ENCODE measurements at regions not wholly inside any gene's neighbourhood (a gene's known extent, or its start where the extent isn't known, plus 50 kb on each side); places are given as distances from the start of the nearest gene placed in this dataset.

DNA sequence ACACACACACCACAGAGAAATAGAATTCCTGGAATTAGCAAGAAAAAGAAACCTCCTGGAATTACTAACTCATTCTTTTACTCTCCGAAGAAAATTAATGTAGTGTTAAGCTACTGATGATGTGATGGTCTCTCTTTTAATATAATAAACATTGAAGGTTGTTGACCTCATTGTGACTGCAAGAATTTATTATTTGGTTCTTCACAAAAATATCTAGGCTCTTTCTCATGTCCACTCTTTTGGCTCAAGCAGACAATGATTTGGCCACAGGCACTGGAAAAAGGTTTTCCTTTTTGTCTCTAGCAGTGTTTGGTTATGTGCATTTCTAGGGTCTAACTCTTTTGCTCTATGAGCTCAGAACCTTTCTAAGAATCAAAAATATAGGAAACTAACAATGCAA lies 811.9 kb downstream of the TENT5A start:
- H3K9me3 ChIP-seq (ENCODE audit: insufficient read depth, low read length): no peaks in the 10 kb centered on the region
- no peak overlapping the region for H3K9ac ChIP-seq (ENCODE audit: low read length)
- no peak overlapping the region for H3K4me3 ChIP-seq (ENCODE audit: low read length)
- H3K27ac ChIP-seq (ENCODE audit: low read length): no peak overlapping the region
- H4K20me1 ChIP-seq (ENCODE audit: insufficient read depth, low read length): no peaks in the 10 kb centered on the region
- TF ChIP-seq, protein P1, sequence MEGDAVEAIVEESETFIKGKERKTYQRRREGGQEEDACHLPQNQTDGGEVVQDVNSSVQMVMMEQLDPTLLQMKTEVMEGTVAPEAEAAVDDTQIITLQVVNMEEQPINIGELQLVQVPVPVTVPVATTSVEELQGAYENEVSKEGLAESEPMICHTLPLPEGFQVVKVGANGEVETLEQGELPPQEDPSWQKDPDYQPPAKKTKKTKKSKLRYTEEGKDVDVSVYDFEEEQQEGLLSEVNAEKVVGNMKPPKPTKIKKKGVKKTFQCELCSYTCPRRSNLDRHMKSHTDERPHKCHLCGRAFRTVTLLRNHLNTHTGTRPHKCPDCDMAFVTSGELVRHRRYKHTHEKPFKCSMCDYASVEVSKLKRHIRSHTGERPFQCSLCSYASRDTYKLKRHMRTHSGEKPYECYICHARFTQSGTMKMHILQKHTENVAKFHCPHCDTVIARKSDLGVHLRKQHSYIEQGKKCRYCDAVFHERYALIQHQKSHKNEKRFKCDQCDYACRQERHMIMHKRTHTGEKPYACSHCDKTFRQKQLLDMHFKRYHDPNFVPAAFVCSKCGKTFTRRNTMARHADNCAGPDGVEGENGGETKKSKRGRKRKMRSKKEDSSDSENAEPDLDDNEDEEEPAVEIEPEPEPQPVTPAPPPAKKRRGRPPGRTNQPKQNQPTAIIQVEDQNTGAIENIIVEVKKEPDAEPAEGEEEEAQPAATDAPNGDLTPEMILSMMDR (IDR thresholded peaks at IDR 0.05; ENCODE audit: low read depth, low read length): no peak
- no peak for TF ChIP-seq EZH2phosphoT487 (IDR thresholded peaks at IDR 0.05; ENCODE audit: low read depth)
- no peak overlapping the region for H3K4me2 ChIP-seq (ENCODE audit: low read length)
- no peaks in the 10 kb centered on the region for H3K4me1 ChIP-seq (ENCODE audit: low read length)
- no peaks in the 10 kb centered on the region for H3K36me3 ChIP-seq (replicated peaks; ENCODE audit: low read depth, low read length)
- no peaks in the 10 kb centered on the region for H3K79me2 ChIP-seq (ENCODE audit: low read length)
- no peaks in the 10 kb centered on the region for H3K27me3 ChIP-seq (ENCODE audit: low read depth, low read length)
- H2AFZ ChIP-seq (ENCODE audit: low read depth, low read length): no peak overlapping the region

DNA sequence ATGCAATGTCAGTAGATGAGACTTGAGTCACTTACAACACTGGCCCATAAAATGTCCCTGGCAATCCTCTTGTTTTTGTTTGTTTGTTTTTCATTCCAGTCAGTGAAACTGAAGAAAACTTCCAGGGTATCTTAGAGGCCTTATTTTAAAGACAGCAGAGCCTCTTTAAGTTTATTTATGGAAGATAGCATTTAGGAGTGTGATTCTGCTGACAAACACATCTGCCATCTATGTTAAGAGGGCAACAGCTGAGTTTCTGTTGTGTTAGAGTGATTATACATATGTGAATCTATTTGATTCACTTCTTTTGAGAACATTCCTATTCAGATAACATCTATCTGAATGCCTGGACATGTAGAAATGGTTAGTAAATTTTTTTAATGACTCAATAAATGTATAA lies 812.6 kb downstream of the TENT5A start:
- no peak overlapping the region for H2AFZ ChIP-seq (ENCODE audit: low read depth, low read length)
- no peaks in the 10 kb centered on the region for H3K4me1 ChIP-seq (ENCODE audit: low read length)
- no peaks in the 10 kb centered on the region for H3K27me3 ChIP-seq (ENCODE audit: low read depth, low read length)
- H4K20me1 ChIP-seq (ENCODE audit: insufficient read depth, low read length): no peaks in the 10 kb centered on the region
- H3K79me2 ChIP-seq (ENCODE audit: low read length): no peaks in the 10 kb centered on the region
- H3K36me3 ChIP-seq (replicated peaks; ENCODE audit: low read depth, low read length): no peaks in the 10 kb centered on the region
- H3K4me3 ChIP-seq (ENCODE audit: low read length): no peak overlapping the region
- H3K4me2 ChIP-seq (ENCODE audit: low read length): no peak overlapping the region
- H3K9ac ChIP-seq (ENCODE audit: low read length): no peak overlapping the region
- no peak for TF ChIP-seq EZH2phosphoT487 (IDR thresholded peaks at IDR 0.05; ENCODE audit: low read depth)
- TF ChIP-seq, protein P1 (IDR thresholded peaks at IDR 0.05; ENCODE audit: low read depth, low read length): no peak
- no peak overlapping the region for H3K27ac ChIP-seq (ENCODE audit: low read length)
- no peaks in the 10 kb centered on the region for H3K9me3 ChIP-seq (ENCODE audit: insufficient read depth, low read length)

DNA sequence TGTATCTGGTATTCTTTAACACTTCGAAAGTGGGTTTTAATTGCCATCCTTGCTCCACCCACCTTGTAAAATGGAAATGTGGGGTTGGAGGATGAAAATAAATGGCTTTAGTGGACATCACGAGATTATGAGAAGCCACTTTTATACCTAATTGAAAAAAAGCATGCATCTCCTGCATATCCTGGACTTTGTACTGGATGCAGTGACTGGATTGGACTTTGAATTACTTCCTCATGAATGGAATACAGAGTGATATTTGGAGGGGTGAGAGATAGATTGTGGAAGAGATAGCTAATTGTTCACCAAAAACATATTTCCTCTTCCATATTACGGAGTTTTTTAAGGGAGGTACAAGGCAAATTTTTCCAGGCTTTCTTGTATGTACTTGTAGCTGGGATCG lies 813.0 kb downstream of the TENT5A start:
- Histone ChIP-seq H3K79me2 (ENCODE audit: low read length) (no peaks in the 10 kb centered on the region), H3K9ac (ENCODE audit: low read length) (no peak overlapping the region), H3K9me3 (ENCODE audit: insufficient read depth, low read length) (no peaks in the 10 kb centered on the region), H3K27ac (ENCODE audit: low read length) (no peak overlapping the region), H3K4me3 (ENCODE audit: low read length) (no peak overlapping the region), H2AFZ (ENCODE audit: low read depth, low read length) (no peak overlapping the region; the same call in 1 of the 2 replicates), H3K4me1 (ENCODE audit: low read length) (no peaks in the 10 kb centered on the region), H3K36me3 (replicated peaks; ENCODE audit: low read depth, low read length) (no peaks in the 10 kb centered on the region), H3K27me3 (ENCODE audit: low read depth, low read length) (no peaks in the 10 kb centered on the region), H3K4me2 (ENCODE audit: low read length) (no peak overlapping the region), H4K20me1 (ENCODE audit: insufficient read depth, low read length) (no peaks in the 10 kb centered on the region)
- no peak for TF ChIP-seq EZH2phosphoT487 (IDR thresholded peaks at IDR 0.05; ENCODE audit: low read depth)

DNA sequence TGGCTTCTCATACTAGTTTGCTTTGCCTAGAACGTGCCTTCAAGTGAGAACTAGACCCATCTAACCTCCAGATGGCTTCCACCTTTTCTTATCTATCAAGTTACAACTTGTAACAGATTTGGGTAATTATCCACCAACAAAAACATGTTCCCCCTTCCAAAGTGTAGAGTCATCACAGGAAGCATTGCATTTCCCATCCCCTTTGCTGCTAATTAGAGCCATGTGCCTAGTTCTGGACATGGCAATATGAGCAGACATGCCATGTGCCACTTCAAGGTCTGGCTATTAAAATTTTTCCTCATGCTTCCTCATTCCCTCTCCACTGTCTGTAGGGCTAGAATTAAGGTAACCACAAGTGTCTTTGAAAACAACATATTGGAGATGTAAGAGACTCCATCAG lies 814.4 kb downstream of the TENT5A start:
- Histone ChIP-seq H3K79me2 (ENCODE audit: low read length) (no peaks in the 10 kb centered on the region), H3K4me1 (ENCODE audit: low read length) (no peaks in the 10 kb centered on the region), H3K4me3 (ENCODE audit: low read length) (no peak overlapping the region), H3K36me3 (replicated peaks; ENCODE audit: low read depth, low read length) (no peaks in the 10 kb centered on the region), H3K27ac (ENCODE audit: low read length) (no peak overlapping the region), H3K4me2 (ENCODE audit: low read length) (no peak overlapping the region), H4K20me1 (ENCODE audit: insufficient read depth, low read length) (no peaks in the 10 kb centered on the region), H2AFZ (ENCODE audit: low read depth, low read length) (no peak overlapping the region), H3K27me3 (ENCODE audit: low read depth, low read length) (no peaks in the 10 kb centered on the region), H3K9me3 (ENCODE audit: insufficient read depth, low read length) (no peaks in the 10 kb centered on the region), H3K9ac (ENCODE audit: low read length) (no peak overlapping the region)
- no peak for TF ChIP-seq EZH2phosphoT487 (IDR thresholded peaks at IDR 0.05; ENCODE audit: low read depth)
- TF ChIP-seq, protein P1 (IDR thresholded peaks at IDR 0.05; ENCODE audit: low read depth, low read length): no peak

DNA sequence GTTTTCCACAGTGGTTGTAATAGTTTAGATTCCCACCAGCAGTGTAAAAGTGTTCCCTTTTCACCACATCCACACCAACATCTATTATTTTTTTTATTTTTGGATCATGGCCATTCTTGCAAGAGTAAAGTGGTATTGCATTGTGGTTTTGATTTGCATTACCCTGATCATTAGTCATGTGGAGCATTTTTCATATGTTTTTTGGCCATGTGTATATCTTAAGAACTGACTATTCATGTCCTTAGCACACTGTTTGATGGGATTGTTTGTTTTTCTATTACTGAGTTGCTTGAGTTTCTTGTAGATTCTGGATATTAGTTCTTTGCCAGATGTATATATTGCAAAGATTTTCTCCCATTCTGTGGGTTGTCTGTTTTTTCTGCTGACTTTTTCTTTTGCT lies 820.1 kb downstream of the TENT5A start:
- no peak overlapping the region for H3K9ac ChIP-seq (ENCODE audit: low read length)
- no peak overlapping the region for H3K4me2 ChIP-seq (ENCODE audit: low read length)
- no peaks in the 10 kb centered on the region for H3K27me3 ChIP-seq (ENCODE audit: low read depth, low read length)

More for the DNA sequence above, 820.1 kb downstream of the TENT5A start:
- no peaks in the 10 kb centered on the region for H3K4me1 ChIP-seq (ENCODE audit: low read length)
- no peaks in the 10 kb centered on the region for H3K36me3 ChIP-seq (replicated peaks; ENCODE audit: low read depth, low read length)
- no peak overlapping the region for H3K4me3 ChIP-seq (ENCODE audit: low read length)
- TF ChIP-seq, protein P1 (IDR thresholded peaks at IDR 0.05; ENCODE audit: low read depth, low read length): no peak
- TF ChIP-seq EZH2phosphoT487 (IDR thresholded peaks at IDR 0.05; ENCODE audit: low read depth): no peak
- no peaks in the 10 kb centered on the region for H3K9me3 ChIP-seq (ENCODE audit: insufficient read depth, low read length)
- H3K79me2 ChIP-seq (ENCODE audit: low read length): no peaks in the 10 kb centered on the region
- no peaks in the 10 kb centered on the region for H4K20me1 ChIP-seq (ENCODE audit: insufficient read depth, low read length)
- no peak overlapping the region for H2AFZ ChIP-seq (ENCODE audit: low read depth, low read length)
- no peak overlapping the region for H3K27ac ChIP-seq (ENCODE audit: low read length)
